T-cell (primary cell): ENCODE measurements at regions not wholly inside any gene's neighbourhood (a gene's known extent, or its start where the extent isn't known, plus 50 kb on each side); places are given as distances from the start of the nearest gene placed in this dataset.

Experiments used
- ATAC-seq, 4 experiments: fragments of 200-7000 bp in 3 of 4; fragments of 150-1000 bp in 1 of 4; cut with Tn5 transposase; replicated peaks in 1 of 4; 1 replicate in 3 of 4; 2 replicates in 1 of 4; pipeline ENCODE4 v1.10.0; 2021; ENCODE audit warnings: moderate library complexity in 3 of 4, mild to moderate bottlenecking in 2 of 4, moderate number of reproducible peaks in 1 of 4
- CTCF ChIA-PET, 2 donors: fragments of 300-600 bp; sonication (Branson Sonifier 250); formaldehyde crosslinking; loops; one replicate each; lab custom pipeline; 2022; ENCODE audit warnings: antibody characterized with exemption in 2 of 2; lab: Charles Lee
- POLR2A ChIA-PET, 2 donors: fragments of 300-600 bp; sonication (Branson Sonifier 250); formaldehyde crosslinking; loops; one replicate each; lab custom pipeline; 2022; ENCODE audit warnings: antibody characterized with exemption in 2 of 2; lab: Charles Lee
- DNase-seq, 35 experiments: peaks; one replicate each; pipeline versions ENCODE4 v3.0.0 to v3.0.0-alpha.2; 2013 to 2023
- H3K27ac ChIP-seq: one replicate; pipeline ENCODE4 v1.5.1; 2013; ENCODE audit warnings: low read length
- H3K27me3 ChIP-seq, 2 experiments: replicated peaks in 1 of 2; 1 replicate in 1 of 2; 2 replicates in 1 of 2; pipeline versions ENCODE4 v1.6.1 to v1.7.0; 2013; ENCODE audit warnings: low read length in 1 of 2, mixed read lengths in 1 of 2; ENCODE audit not compliant: control insufficient read depth in 2 of 2, insufficient read depth in 2 of 2; ENCODE audit errors: extremely low read depth in 1 of 2
- H3K36me3 ChIP-seq, 2 donors: 1 replicate in 1 of 2; 2 replicates in 1 of 2; pipeline versions ENCODE4 v1.6.1 to v1.7.0; 2013; ENCODE audit warnings: low read length in 1 of 2; ENCODE audit not compliant: control insufficient read depth in 2 of 2, insufficient read depth in 1 of 2; ENCODE audit errors: extremely low read depth in 1 of 2
- H3K4me1 ChIP-seq, 2 experiments: 1 replicate in 1 of 2; 2 replicates in 1 of 2; pipeline versions ENCODE4 v1.6.1 to v1.7.0; 2013; ENCODE audit warnings: low read length in 2 of 2, mixed read lengths in 1 of 2; ENCODE audit not compliant: insufficient read depth in 2 of 2, control insufficient read depth in 1 of 2; ENCODE audit errors: extremely low read depth in 1 of 2
- H3K4me3 ChIP-seq, 2 donors: 1 replicate in 1 of 2; 2 replicates in 1 of 2; pipeline versions ENCODE4 v1.5.1 to v1.7.0; 2013; ENCODE audit warnings: mild to moderate bottlenecking in 2 of 2, low read length in 1 of 2, moderate library complexity in 1 of 2; ENCODE audit not compliant: control insufficient read depth in 1 of 2; ENCODE audit errors: extremely low read depth in 1 of 2
- H3K9me3 ChIP-seq: 2 replicates; pipeline ENCODE4 v1.7.0; 2013
- H3K27ac Mint-ChIP-seq, 2 donors: one replicate each; pipeline ENCODE4 v1.8.0; 2020 to 2021; ENCODE audit warnings: mild to moderate bottlenecking in 2 of 2, mixed read lengths in 2 of 2
- H3K27me3 Mint-ChIP-seq, 2 donors: one replicate each; pipeline ENCODE4 v1.8.0; 2021 to 2022; ENCODE audit warnings: mixed read lengths in 2 of 2
- H3K36me3 Mint-ChIP-seq: one replicate; pipeline ENCODE4 v1.8.0; 2021; ENCODE audit warnings: mixed read lengths
- H3K4me1 Mint-ChIP-seq, 3 donors: one replicate each; pipeline ENCODE4 v1.8.0; 2020 to 2022; ENCODE audit warnings: mixed read lengths in 3 of 3, mild to moderate bottlenecking in 1 of 3
- H3K4me3 Mint-ChIP-seq, 3 donors: one replicate each; pipeline ENCODE4 v1.8.0; 2020 to 2022; ENCODE audit warnings: mild to moderate bottlenecking in 3 of 3, mixed read lengths in 3 of 3, moderate library complexity in 3 of 3
- H3K9me3 Mint-ChIP-seq, 3 donors: one replicate each; pipeline ENCODE4 v1.8.0; 2020 to 2022; ENCODE audit warnings: mixed read lengths in 3 of 3
- WGBS: methylation state at CpG from one replicate; pipeline ENCODE4 v1.1.5; 2013; ENCODE audit warnings: missing lambda C conversion rate; ENCODE audit not compliant: insufficient coverage; 5-methylcytosine and 5-hydroxymethylcytosine counted together

DNA sequence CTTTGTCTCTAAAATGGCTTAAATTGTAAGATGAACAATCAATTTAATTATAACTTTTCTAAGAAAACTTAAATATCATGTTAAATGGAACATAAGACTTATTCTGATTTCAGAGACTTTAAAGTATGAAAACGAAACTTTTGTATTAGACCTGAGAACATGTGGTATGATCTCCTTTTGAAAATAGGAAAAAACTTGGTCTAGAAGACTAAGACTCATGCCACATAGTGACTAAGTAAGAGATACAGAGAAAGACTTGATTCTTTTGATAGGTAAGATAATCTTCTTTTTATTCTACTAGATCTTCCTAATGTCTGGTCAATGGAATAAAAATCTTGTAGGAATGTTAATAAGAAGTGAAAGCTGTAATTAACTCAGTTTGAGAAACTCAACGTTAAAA, 326.3 kb upstream of the GRIA3 start:
- no CpG with 5 or more reads among the region's 2 CpGs for WGBS
- Histone ChIP-seq H3K27ac (no peak overlapping the region), H3K4me1 (no peaks in the 10 kb centered on the region), H3K9me3 (no peaks in the 10 kb centered on the region), H3K4me3 (no peak overlapping the region), H3K36me3 (no peaks in the 10 kb centered on the region), H3K27me3 (no peaks in the 10 kb centered on the region)
- Mint-ChIP-seq H3K27me3 (no peaks in the 10 kb centered on the region), H3K4me3 (no peak overlapping the region), H3K27ac (no peak overlapping the region), H3K9me3 (peaks cover 0 to 7% (median 0%) of the 10 kb centered on the region in 3 donors), H3K36me3 (no peaks in the 10 kb centered on the region), H3K4me1 (no peaks in the 10 kb centered on the region)
- DNase-seq = no peak
- POLR2A ChIA-PET = no interaction called here
- CTCF ChIA-PET = no interaction called here
- no peak for ATAC-seq

- Histone ChIP-seq H3K27ac (no peak overlapping the region), H3K4me1 (no peaks in the 10 kb centered on the region), H3K36me3 (no peaks in the 10 kb centered on the region), H3K4me3 (no peak overlapping the region), H3K27me3 (no peaks in the 10 kb centered on the region), H3K9me3 (no peaks in the 10 kb centered on the region)
- ATAC-seq = no peak
- DNase-seq = no peak
- Mint-ChIP-seq H3K27me3 (no peaks in the 10 kb centered on the region), H3K4me1 (no peaks in the 10 kb centered on the region), H3K9me3 (no peaks in the 10 kb centered on the region), H3K4me3 (no peak overlapping the region), H3K36me3 (no peaks in the 10 kb centered on the region), H3K27ac (no peak overlapping the region)
- no CpG with 5 or more reads among the region's 3 CpGs for WGBS
- ChIA-PET CTCF (no interaction called here), POLR2A (no interaction called here)
Observed at GRCh38 chrX:122863067-122863466, 321.0 kb upstream of the GRIA3 start.

GRCh38 chrX:122866532-122866931, 317.5 kb upstream of the GRIA3 start:
- Mint-ChIP-seq H3K4me1 (no peaks in the 10 kb centered on the region), H3K9me3 (no peaks in the 10 kb centered on the region), H3K27me3 (no peaks in the 10 kb centered on the region), H3K27ac (no peak overlapping the region), H3K4me3 (no peak overlapping the region), H3K36me3 (no peaks in the 10 kb centered on the region)
- Histone ChIP-seq H3K27ac (no peak overlapping the region), H3K4me3 (no peak overlapping the region), H3K4me1 (no peaks in the 10 kb centered on the region), H3K36me3 (no peaks in the 10 kb centered on the region), H3K9me3 (no peaks in the 10 kb centered on the region), H3K27me3 (no peaks in the 10 kb centered on the region)
- ATAC-seq = no peak
- DNase-seq = no peak
- CTCF ChIA-PET = no interaction called here
- WGBS = no CpG with 5 or more reads among the region's 2 CpGs
- POLR2A ChIA-PET = no interaction called here

- H3K27me3 Mint-ChIP-seq = peaks cover 0 to 3% of the 10 kb centered on the region in 2 donors
- H3K4me1 Mint-ChIP-seq = no peaks in the 10 kb centered on the region
- no peak overlapping the region for H3K4me3 ChIP-seq
- DNase-seq = no peak
- WGBS = no CpG with 5 or more reads among the region's 1 CpG
- ATAC-seq = no peak
- no peak overlapping the region for H3K27ac Mint-ChIP-seq
- no peaks in the 10 kb centered on the region for H3K36me3 ChIP-seq
- H3K27me3 ChIP-seq = no peaks in the 10 kb centered on the region
- H3K9me3 ChIP-seq = no peaks in the 10 kb centered on the region
- no peak overlapping the region for H3K27ac ChIP-seq
- H3K36me3 Mint-ChIP-seq = no peaks in the 10 kb centered on the region
- H3K4me3 Mint-ChIP-seq = no peak overlapping the region
- no peaks in the 10 kb centered on the region for H3K9me3 Mint-ChIP-seq
- POLR2A ChIA-PET = no interaction called here
- CTCF ChIA-PET = no interaction called here
- no peaks in the 10 kb centered on the region for H3K4me1 ChIP-seq
Observed at GRCh38 chrX:122868631-122869030, 315.4 kb upstream of the GRIA3 start.

DNA sequence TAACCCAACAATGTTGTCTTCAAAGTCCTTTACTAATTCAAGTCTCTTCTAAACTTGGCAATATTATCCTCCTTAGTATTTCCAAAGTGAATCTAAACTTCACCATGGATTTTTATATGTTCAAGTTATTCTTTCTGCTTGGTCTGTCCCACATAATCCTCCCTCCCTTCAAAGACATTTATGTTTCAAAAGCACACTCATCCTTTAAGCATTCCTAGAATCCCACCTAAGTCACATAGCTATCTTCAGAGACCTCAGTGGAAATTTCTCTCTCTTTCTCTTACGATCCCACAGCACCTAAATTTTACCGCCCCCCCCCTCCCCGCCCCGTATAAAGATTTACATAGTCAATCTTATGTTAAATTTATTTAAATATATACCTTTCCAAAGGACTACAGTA, 314.9 kb upstream of the GRIA3 start:
- Histone ChIP-seq H3K4me1 (no peaks in the 10 kb centered on the region), H3K36me3 (no peaks in the 10 kb centered on the region), H3K4me3 (no peak overlapping the region), H3K27me3 (no peaks in the 10 kb centered on the region), H3K9me3 (no peaks in the 10 kb centered on the region), H3K27ac (no peak overlapping the region)
- ChIA-PET POLR2A (no interaction called here), CTCF (no interaction called here)
- ATAC-seq (no peak), DNase-seq (no peak)
- Mint-ChIP-seq H3K27ac (no peak overlapping the region), H3K27me3 (peaks cover 0 to 3% of the 10 kb centered on the region in 2 donors), H3K4me1 (no peaks in the 10 kb centered on the region), H3K9me3 (no peaks in the 10 kb centered on the region), H3K36me3 (no peaks in the 10 kb centered on the region), H3K4me3 (no peak overlapping the region)
- no CpG with 5 or more reads among the region's 4 CpGs for WGBS

GRCh38 chrX:122878269-122878668, 305.8 kb upstream of the GRIA3 start:
- ATAC-seq (no peak), DNase-seq (no peak)
- no peaks in the 10 kb centered on the region for H3K27me3 ChIP-seq
- ChIA-PET CTCF (no interaction called here), POLR2A (no interaction called here)
- no peak overlapping the region for H3K27ac ChIP-seq
- H3K9me3 Mint-ChIP-seq = peaks cover 0 to 3% (median 0%) of the 10 kb centered on the region in 3 donors
- H3K4me1 ChIP-seq = no peaks in the 10 kb centered on the region
- no peak overlapping the region for H3K27ac Mint-ChIP-seq
- no CpG with 5 or more reads among the region's 2 CpGs for WGBS
- H3K4me3 Mint-ChIP-seq = no peak overlapping the region
- H3K27me3 Mint-ChIP-seq = peaks cover 0 to 2% of the 10 kb centered on the region in 2 donors
- no peak overlapping the region for H3K4me3 ChIP-seq
- H3K9me3 ChIP-seq = no peaks in the 10 kb centered on the region
- no peaks in the 10 kb centered on the region for H3K36me3 Mint-ChIP-seq
- no peaks in the 10 kb centered on the region for H3K4me1 Mint-ChIP-seq
- H3K36me3 ChIP-seq = no peaks in the 10 kb centered on the region

- 43% methylated on average over 1 of the region's 3 CpGs for WGBS
- Mint-ChIP-seq H3K4me1 (no peaks in the 10 kb centered on the region), H3K4me3 (no peak overlapping the region), H3K27me3 (no peaks in the 10 kb centered on the region), H3K36me3 (no peaks in the 10 kb centered on the region), H3K27ac (no peak overlapping the region), H3K9me3 (peaks cover 0 to 3% (median 0%) of the 10 kb centered on the region in 3 donors)
- Histone ChIP-seq H3K9me3 (no peaks in the 10 kb centered on the region), H3K27ac (no peak overlapping the region), H3K4me1 (no peaks in the 10 kb centered on the region), H3K36me3 (no peaks in the 10 kb centered on the region), H3K27me3 (no peaks in the 10 kb centered on the region), H3K4me3 (no peak overlapping the region)
- ChIA-PET CTCF (no interaction called here), POLR2A (no interaction called here)
- ATAC-seq (no peak), DNase-seq (no peak)
Observed at GRCh38 chrX:122880952-122881351, 303.1 kb upstream of the GRIA3 start.
